Esophagus muscularis mucosa (tissue), 4 donors: ENCODE measurements at regions not wholly inside any gene's neighbourhood (a gene's known extent, or its start where the extent isn't known, plus 50 kb on each side); places are given as distances from the start of the nearest gene placed in this dataset.

Experiments used
- DNase-seq: peaks from one replicate; pipeline ENCODE4 v3.0.0-alpha.2; 2017; ENCODE audit errors: extremely low spot score
- H3K27ac ChIP-seq, 4 donors: fragments of 200-600 bp; sonication (generic); replicated peaks in 1 of 4; 1 replicate in 3 of 4; 2 replicates in 1 of 4; pipeline ENCODE4 v1.5.1; 2016 to 2019; ENCODE audit warnings: mild to moderate bottlenecking in 1 of 4
- H3K27me3 ChIP-seq, 4 donors: fragments of 200-600 bp; sonication (generic); one replicate each; pipeline versions ENCODE4 v1.5.1 to v1.6.0; 2016 to 2019
- H3K36me3 ChIP-seq, 4 donors: fragments of 200-600 bp; sonication (generic); one replicate each; pipeline ENCODE4 v1.5.1; 2016 to 2019
- H3K4me1 ChIP-seq, 4 donors: fragments of 200-600 bp; sonication (generic); one replicate each; pipeline ENCODE4 v1.5.1; 2016 to 2019
- H3K4me3 ChIP-seq, 4 donors: fragments of 200-600 bp; sonication (generic); 1 replicate in 2 of 4; 2 replicates in 2 of 4; pipeline ENCODE4 v1.5.1; 2016 to 2019; ENCODE audit warnings: mild to moderate bottlenecking in 4 of 4, moderate library complexity in 1 of 4
- H3K9me3 ChIP-seq, 4 donors: fragments of 200-600 bp; sonication (generic); 1 replicate in 3 of 4; 2 replicates in 1 of 4; pipeline ENCODE4 v1.5.1; 2016 to 2019
- EP300 ChIP-seq: sonication (generic); formaldehyde crosslinking; IDR thresholded peaks from one replicate; pipeline ENCODE4 v1.6.1; 2017; ENCODE audit warnings: antibody characterized with exemption
- POLR2A ChIP-seq: fragments of 450-650 bp; IDR thresholded peaks from one replicate; pipeline ENCODE4 v1.6.1; 2017; ENCODE audit warnings: antibody characterized with exemption, moderate library complexity, mild to moderate bottlenecking, low read depth
- POLR2AphosphoS5 ChIP-seq, 2 donors: sonication (generic); formaldehyde crosslinking; IDR thresholded peaks; one replicate each; pipeline ENCODE4 v1.6.1; 2017; ENCODE audit warnings: antibody characterized with exemption in 2 of 2
- WGBS: methylation state at CpG from one replicate; pipeline ENCODE4 v1.1.5; 2018; 5-methylcytosine and 5-hydroxymethylcytosine counted together
- intact Hi-C: fragments of 100-400 bp; cut with DNase I; formaldehyde crosslinking; loops from one replicate; pipeline ENCODE4 v1.15.1; 2023
- TF ChIP-seq, protein P1 (sequence below), 3 experiments: fragments of 200-600 bp in 2 of 3; fragments of 450-650 bp in 1 of 3; sonication (generic) in 2 of 3; IDR thresholded peaks; one replicate each; pipeline ENCODE4 v1.5.1; 2017 to 2019; ENCODE audit warnings: antibody characterized with exemption in 3 of 3, mild to moderate bottlenecking in 2 of 3, moderate library complexity in 1 of 3

DNA sequence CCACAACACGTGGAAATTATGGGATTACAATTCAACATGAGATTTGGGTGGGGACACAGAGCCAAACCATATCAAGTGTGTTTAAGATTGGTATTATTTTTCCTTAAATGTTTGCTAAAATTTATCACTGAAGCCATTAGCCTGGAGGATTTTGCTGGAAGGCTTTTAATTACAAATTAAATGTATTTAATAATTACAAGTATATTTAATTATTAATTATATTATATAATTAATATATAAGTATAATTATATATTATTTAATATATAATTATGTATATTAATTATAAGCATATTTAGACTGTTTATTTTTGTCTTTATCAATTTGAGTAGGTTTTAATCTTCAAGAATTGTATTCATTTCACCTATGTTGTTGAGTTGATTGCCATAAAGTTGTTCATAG is 427.4 kb upstream of the FLRT2 start:
- Histone ChIP-seq H3K27ac (no peak overlapping the region), H3K27me3 (no peaks in the 10 kb centered on the region), H3K36me3 (no peaks in the 10 kb centered on the region), H3K4me1 (no peaks in the 10 kb centered on the region), H3K4me3 (no peak overlapping the region), H3K9me3 (no peaks in the 10 kb centered on the region)
- TF ChIP-seq, protein P1, sequence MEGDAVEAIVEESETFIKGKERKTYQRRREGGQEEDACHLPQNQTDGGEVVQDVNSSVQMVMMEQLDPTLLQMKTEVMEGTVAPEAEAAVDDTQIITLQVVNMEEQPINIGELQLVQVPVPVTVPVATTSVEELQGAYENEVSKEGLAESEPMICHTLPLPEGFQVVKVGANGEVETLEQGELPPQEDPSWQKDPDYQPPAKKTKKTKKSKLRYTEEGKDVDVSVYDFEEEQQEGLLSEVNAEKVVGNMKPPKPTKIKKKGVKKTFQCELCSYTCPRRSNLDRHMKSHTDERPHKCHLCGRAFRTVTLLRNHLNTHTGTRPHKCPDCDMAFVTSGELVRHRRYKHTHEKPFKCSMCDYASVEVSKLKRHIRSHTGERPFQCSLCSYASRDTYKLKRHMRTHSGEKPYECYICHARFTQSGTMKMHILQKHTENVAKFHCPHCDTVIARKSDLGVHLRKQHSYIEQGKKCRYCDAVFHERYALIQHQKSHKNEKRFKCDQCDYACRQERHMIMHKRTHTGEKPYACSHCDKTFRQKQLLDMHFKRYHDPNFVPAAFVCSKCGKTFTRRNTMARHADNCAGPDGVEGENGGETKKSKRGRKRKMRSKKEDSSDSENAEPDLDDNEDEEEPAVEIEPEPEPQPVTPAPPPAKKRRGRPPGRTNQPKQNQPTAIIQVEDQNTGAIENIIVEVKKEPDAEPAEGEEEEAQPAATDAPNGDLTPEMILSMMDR (IDR thresholded peaks at IDR 0.05): no peak
- TF ChIP-seq POLR2AphosphoS5 (IDR thresholded peaks at IDR 0.05): no peak
- intact Hi-C loops: no loop called here
- WGBS: 48% methylated on average over 1 of the region's 1 CpG
- DNase-seq: no peak

DNA sequence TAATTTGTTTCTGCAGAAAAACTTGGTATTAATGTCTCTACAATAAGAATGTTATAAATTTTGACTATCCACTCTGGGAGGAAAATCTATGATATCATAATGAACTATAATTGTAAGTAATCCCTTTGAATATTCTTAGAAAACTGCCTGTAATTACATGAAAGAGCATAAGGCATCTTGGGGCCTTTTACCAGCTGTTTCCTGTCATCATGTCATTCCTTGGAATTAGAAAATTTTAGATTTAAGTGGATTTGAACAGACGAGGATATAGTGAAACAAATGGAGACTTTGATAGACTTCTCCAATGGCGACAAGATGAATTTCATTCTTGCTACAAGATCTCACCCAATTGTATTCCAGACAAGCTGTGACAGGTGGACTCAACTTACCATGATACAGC is 423.4 kb upstream of the FLRT2 start:
- Histone ChIP-seq H3K9me3 (no peaks in the 10 kb centered on the region), H3K27ac (no peak overlapping the region), H3K4me1 (no peaks in the 10 kb centered on the region), H3K27me3 (no peaks in the 10 kb centered on the region), H3K36me3 (no peaks in the 10 kb centered on the region), H3K4me3 (no peak overlapping the region)
- no peak for DNase-seq
- WGBS: 83% methylated on average over 2 of the region's 2 CpGs
- TF ChIP-seq EP300 (no peak), POLR2A (no peak)
- intact Hi-C loops: no loop called here

DNA sequence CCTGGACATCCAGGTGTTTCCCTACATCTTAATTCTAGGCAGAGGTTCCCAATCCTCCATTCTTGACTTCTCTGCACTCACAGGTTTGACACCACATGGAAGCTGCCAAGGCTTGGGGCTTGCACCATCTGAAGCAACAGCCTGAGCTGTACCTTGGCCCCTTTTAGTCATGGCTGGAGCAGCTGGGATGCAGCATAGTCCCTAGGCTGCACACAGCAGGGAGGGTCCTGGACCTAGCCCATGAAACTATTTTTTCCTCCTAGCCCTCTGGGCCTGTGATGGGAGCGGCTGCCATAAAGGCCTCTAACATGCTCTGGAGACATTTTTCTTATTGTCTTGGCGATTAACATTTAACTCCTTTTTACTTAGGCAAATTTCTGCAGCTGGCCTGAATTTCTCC is 417.2 kb upstream of the FLRT2 start:
- intact Hi-C loops: no loop called here
- H3K36me3 ChIP-seq: no peaks in the 10 kb centered on the region
- DNase-seq: no peak
- H3K27me3 ChIP-seq: peaks cover 0 to 9% (median 0%) of the 10 kb centered on the region in 4 donors
- TF ChIP-seq EP300 (no peak), POLR2A (no peak), POLR2AphosphoS5 (IDR thresholded peaks at IDR 0.05) (no peak)
- TF ChIP-seq, protein P1 (IDR thresholded peaks at IDR 0.05): no peak
- H3K27ac ChIP-seq: no peak overlapping the region
- peaks cover 0 to 5% (median 0%) of the 10 kb centered on the region in 4 donors for H3K4me1 ChIP-seq
- peaks cover 0 to 10% (median 4%) of the 10 kb centered on the region in 4 donors for H3K9me3 ChIP-seq
- H3K4me3 ChIP-seq: no peak overlapping the region
- 90% methylated on average over 2 of the region's 2 CpGs for WGBS

DNA sequence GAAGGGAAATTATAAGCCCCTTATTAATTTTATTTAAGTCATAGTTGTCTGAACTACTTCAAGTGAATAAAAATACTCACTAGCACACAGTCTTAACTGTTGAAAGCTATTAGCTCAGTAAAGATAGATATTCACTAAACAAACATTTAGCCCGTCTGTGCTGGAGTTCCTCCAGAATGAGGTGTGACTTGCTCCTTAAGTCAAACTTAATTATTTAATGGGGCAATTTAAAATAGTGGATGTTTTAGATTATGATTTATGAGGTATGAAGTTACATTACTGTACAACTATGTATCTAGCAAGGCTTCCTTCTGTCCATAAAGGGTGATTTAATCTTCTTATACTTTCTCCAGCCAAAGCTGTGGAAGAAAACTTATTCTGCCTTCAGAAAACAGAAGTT is 414.0 kb upstream of the FLRT2 start:
- H3K4me3 ChIP-seq: no peak overlapping the region
- intact Hi-C loops: no loop called here
- H3K36me3 ChIP-seq: no peaks in the 10 kb centered on the region
- H3K4me1 ChIP-seq: peaks cover 0 to 5% (median 0%) of the 10 kb centered on the region in 4 donors
- H3K27me3 ChIP-seq: peaks cover 0 to 14% (median 0%) of the 10 kb centered on the region in 4 donors
- no peak for DNase-seq
- TF ChIP-seq POLR2A (no peak), POLR2AphosphoS5 (IDR thresholded peaks at IDR 0.05) (no peak), EP300 (no peak)
- TF ChIP-seq, protein P1 (IDR thresholded peaks at IDR 0.05): no peak
- H3K9me3 ChIP-seq: peaks cover 0 to 10% (median 4%) of the 10 kb centered on the region in 4 donors
- 32% methylated on average over 1 of the region's 1 CpG for WGBS
- no peak overlapping the region for H3K27ac ChIP-seq

DNA sequence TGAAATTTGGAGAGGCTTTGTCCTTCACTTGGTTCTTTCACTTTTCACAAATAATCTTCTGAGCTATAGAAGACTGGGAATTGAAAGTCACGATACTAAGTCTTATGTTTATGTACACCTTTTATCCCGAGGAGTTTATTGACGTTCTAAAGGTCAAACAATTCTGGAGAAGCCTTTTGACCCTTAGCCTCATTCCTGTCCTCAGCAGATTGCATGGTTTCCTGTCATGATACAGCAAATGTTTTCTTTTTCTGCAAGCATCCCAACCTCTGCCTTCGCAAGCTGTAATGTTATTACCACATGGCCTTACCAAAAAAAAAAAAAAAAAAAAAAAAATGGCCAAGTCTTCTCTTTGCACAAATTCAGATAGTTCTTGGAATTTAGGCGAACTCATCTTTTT is 411.7 kb upstream of the FLRT2 start:
- H3K36me3 ChIP-seq: no peaks in the 10 kb centered on the region
- peaks cover 0 to 6% (median 0%) of the 10 kb centered on the region in 4 donors for H3K27me3 ChIP-seq
- WGBS: 65% methylated on average over 5 of the region's 5 CpGs
- TF ChIP-seq, protein P1 (IDR thresholded peaks at IDR 0.05): no peak
- TF ChIP-seq POLR2A (no peak), POLR2AphosphoS5 (IDR thresholded peaks at IDR 0.05) (no peak), EP300 (no peak)
- no peak overlapping the region for H3K4me3 ChIP-seq
- H3K9me3 ChIP-seq: no peaks in the 10 kb centered on the region
- intact Hi-C loops: no loop called here
- H3K4me1 ChIP-seq: peaks cover 0 to 5% (median 0%) of the 10 kb centered on the region in 4 donors
- H3K27ac ChIP-seq: no peak overlapping the region
- DNase-seq: no peak
